SK-N-SH treated with all-trans-retinoic acid at 6 μM for 48 hours (cell line): ENCODE measurements at regions not wholly inside any gene's neighbourhood (a gene's known extent, or its start where the extent isn't known, plus 50 kb on each side); places are given as distances from the start of the nearest gene placed in this dataset.

Experiments used
- ATAC-seq: fragments of 200-7000 bp; cut with Tn5 transposase; 3 replicates; pipeline ENCODE4 v1.9.1; 2020; ENCODE audit warnings: mild to moderate bottlenecking, moderate library complexity
- ARNTL ChIP-seq: fragments of 450-650 bp; formaldehyde crosslinking; IDR thresholded peaks from 2 replicates; pipeline ENCODE4 v1.5.0; 2020; ENCODE audit warnings: low read depth, mild to moderate bottlenecking, moderate library complexity, borderline replicate concordance
- BACH2 ChIP-seq: fragments of 250-450 bp; sonication (Bioruptor Pico); IDR thresholded peaks from 2 replicates; pipeline ENCODE4 v1.9.0; 2021; ENCODE audit warnings: mild to moderate bottlenecking, borderline replicate concordance
- CREB5 ChIP-seq: fragments of 250-450 bp; sonication (Bioruptor Pico); IDR thresholded peaks from 2 replicates; pipeline ENCODE4 v1.5.1; 2020; ENCODE audit warnings: low read depth, mild to moderate bottlenecking, moderate library complexity
- CSDC2 ChIP-seq: fragments of 250-450 bp; sonication (Bioruptor Pico); IDR thresholded peaks from 2 replicates; pipeline ENCODE4 v1.5.0; 2020; ENCODE audit warnings: mild to moderate bottlenecking, moderate library complexity
- ESRRG ChIP-seq: fragments of 250-450 bp; sonication (Bioruptor Pico); IDR thresholded peaks from 2 replicates; pipeline ENCODE4 v1.6.1; 2021; ENCODE audit warnings: mild to moderate bottlenecking
- GLIS3 ChIP-seq: fragments of 250-450 bp; sonication (Bioruptor Pico); IDR thresholded peaks from 2 replicates; pipeline ENCODE4 v1.5.0; 2020; ENCODE audit warnings: mild to moderate bottlenecking, moderate library complexity
- ISL1 ChIP-seq: fragments of 250-450 bp; sonication (Bioruptor Pico); IDR thresholded peaks from 2 replicates; pipeline ENCODE4 v2.1.2; 2022; ENCODE audit warnings: mild to moderate bottlenecking, moderate library complexity
- OSR1 ChIP-seq: fragments of 250-450 bp; sonication (Bioruptor Pico); IDR thresholded peaks from 2 replicates; pipeline ENCODE4 v1.8.0; 2022; ENCODE audit warnings: moderate library complexity, mild to moderate bottlenecking, inconsistent platforms
- POU6F1 ChIP-seq: fragments of 250-450 bp; sonication (Bioruptor Pico); IDR thresholded peaks from 2 replicates; pipeline ENCODE4 v1.8.0; 2021; ENCODE audit warnings: low read depth, mild to moderate bottlenecking, moderate library complexity, borderline replicate concordance
- PPARA ChIP-seq: fragments of 250-450 bp; sonication (Bioruptor Pico); IDR thresholded peaks from 2 replicates; pipeline ENCODE4 v1.5.0; 2020; ENCODE audit warnings: mild to moderate bottlenecking, borderline replicate concordance
- SNAI2 ChIP-seq: fragments of 250-450 bp; sonication (Bioruptor Pico); IDR thresholded peaks from 2 replicates; pipeline ENCODE4 v1.5.0; 2020; ENCODE audit warnings: mild to moderate bottlenecking, moderate library complexity
- TCF4 ChIP-seq: fragments of 250-450 bp; sonication (Bioruptor Pico); IDR thresholded peaks from 2 replicates; pipeline ENCODE4 v1.8.0; 2021; ENCODE audit warnings: mild to moderate bottlenecking, moderate library complexity, borderline replicate concordance
- TSHZ2 ChIP-seq: fragments of 250-450 bp; sonication (Bioruptor Pico); IDR thresholded peaks from 2 replicates; pipeline ENCODE4 v1.5.0; 2020; ENCODE audit warnings: mild to moderate bottlenecking, moderate library complexity
- ZC3H10 ChIP-seq: fragments of 250-450 bp; sonication (Bioruptor Pico); IDR thresholded peaks from 2 replicates; pipeline ENCODE4 v1.5.1; 2021; ENCODE audit warnings: mild to moderate bottlenecking, moderate library complexity
- ZFP3 ChIP-seq: fragments of 250-450 bp; sonication (Bioruptor Pico); IDR thresholded peaks from 2 replicates; pipeline ENCODE4 v1.5.0; 2020; ENCODE audit warnings: mild to moderate bottlenecking, moderate library complexity
- ZFP30 ChIP-seq: fragments of 450-650 bp; formaldehyde crosslinking; IDR thresholded peaks from 2 replicates; pipeline ENCODE4 v1.5.0; 2022; ENCODE audit warnings: mild to moderate bottlenecking, moderate library complexity
- ZNF565 ChIP-seq: fragments of 450-650 bp; formaldehyde crosslinking; conservative IDR thresholded peaks from 2 replicates; pipeline ENCODE4 v1.5.0; 2020; ENCODE audit warnings: low read depth, mild to moderate bottlenecking, moderate library complexity
- ZNF70 ChIP-seq: fragments of 450-650 bp; formaldehyde crosslinking; IDR thresholded peaks from 2 replicates; pipeline ENCODE4 v1.5.0; 2020; ENCODE audit warnings: mild to moderate bottlenecking, moderate library complexity
- ZNF8 ChIP-seq: fragments of 450-650 bp; formaldehyde crosslinking; IDR thresholded peaks from 2 replicates; pipeline ENCODE4 v1.5.0; 2020; ENCODE audit warnings: mild to moderate bottlenecking, moderate library complexity
- TF ChIP-seq, protein P1 (sequence below): fragments of 250-450 bp; sonication (Bioruptor Pico); IDR thresholded peaks from 2 replicates; pipeline ENCODE4 v1.5.1; 2021; ENCODE audit warnings: mild to moderate bottlenecking, moderate library complexity
- TF ChIP-seq, protein P2 (sequence below): fragments of 250-450 bp; sonication (Bioruptor Pico); IDR thresholded peaks from 2 replicates; pipeline ENCODE4 v1.8.0; 2020; ENCODE audit warnings: mild to moderate bottlenecking, moderate library complexity, borderline replicate concordance

- no peak for TF ChIP-seq ZFP3
- TF ChIP-seq ZC3H10 (CRISPR knock-in tag) = no peak
- no peak for TF ChIP-seq ARNTL (CRISPR knock-in tag)
- TF ChIP-seq, protein P1, sequence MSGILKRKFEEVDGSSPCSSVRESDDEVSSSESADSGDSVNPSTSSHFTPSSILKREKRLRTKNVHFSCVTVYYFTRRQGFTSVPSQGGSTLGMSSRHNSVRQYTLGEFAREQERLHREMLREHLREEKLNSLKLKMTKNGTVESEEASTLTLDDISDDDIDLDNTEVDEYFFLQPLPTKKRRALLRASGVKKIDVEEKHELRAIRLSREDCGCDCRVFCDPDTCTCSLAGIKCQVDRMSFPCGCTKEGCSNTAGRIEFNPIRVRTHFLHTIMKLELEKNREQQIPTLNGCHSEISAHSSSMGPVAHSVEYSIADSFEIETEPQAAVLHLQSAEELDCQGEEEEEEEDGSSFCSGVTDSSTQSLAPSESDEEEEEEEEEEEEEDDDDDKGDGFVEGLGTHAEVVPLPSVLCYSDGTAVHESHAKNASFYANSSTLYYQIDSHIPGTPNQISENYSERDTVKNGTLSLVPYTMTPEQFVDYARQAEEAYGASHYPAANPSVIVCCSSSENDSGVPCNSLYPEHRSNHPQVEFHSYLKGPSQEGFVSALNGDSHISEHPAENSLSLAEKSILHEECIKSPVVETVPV (CRISPR knock-in tag) = no peak
- no peak for TF ChIP-seq BACH2 (CRISPR knock-in tag)
- no peak for TF ChIP-seq ZFP30 (CRISPR knock-in tag)
- TF ChIP-seq PPARA (CRISPR knock-in tag) = no peak
- no peak for TF ChIP-seq POU6F1 (CRISPR knock-in tag)
- no peak for TF ChIP-seq ZNF70 (CRISPR knock-in tag)
- TF ChIP-seq CREB5 (CRISPR knock-in tag) = no peak
- no peak for TF ChIP-seq ISL1 (CRISPR knock-in tag)
- no peak for ATAC-seq
Observed at GRCh38 chr10:78251016-78251385, 217.3 kb downstream of the RPS24 start.

- TF ChIP-seq ARNTL (CRISPR knock-in tag) (no peak), ZNF565 (CRISPR knock-in tag) (no peak), CREB5 (CRISPR knock-in tag) (no peak)
- TF ChIP-seq, protein P2, sequence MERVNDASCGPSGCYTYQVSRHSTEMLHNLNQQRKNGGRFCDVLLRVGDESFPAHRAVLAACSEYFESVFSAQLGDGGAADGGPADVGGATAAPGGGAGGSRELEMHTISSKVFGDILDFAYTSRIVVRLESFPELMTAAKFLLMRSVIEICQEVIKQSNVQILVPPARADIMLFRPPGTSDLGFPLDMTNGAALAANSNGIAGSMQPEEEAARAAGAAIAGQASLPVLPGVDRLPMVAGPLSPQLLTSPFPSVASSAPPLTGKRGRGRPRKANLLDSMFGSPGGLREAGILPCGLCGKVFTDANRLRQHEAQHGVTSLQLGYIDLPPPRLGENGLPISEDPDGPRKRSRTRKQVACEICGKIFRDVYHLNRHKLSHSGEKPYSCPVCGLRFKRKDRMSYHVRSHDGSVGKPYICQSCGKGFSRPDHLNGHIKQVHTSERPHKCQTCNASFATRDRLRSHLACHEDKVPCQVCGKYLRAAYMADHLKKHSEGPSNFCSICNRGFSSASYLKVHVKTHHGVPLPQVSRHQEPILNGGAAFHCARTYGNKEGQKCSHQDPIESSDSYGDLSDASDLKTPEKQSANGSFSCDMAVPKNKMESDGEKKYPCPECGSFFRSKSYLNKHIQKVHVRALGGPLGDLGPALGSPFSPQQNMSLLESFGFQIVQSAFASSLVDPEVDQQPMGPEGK (CRISPR knock-in tag) = no peak
- no peak for ATAC-seq
Observed at GRCh38 chr10:78252286-78252685, 218.6 kb downstream of the RPS24 start.

DNA sequence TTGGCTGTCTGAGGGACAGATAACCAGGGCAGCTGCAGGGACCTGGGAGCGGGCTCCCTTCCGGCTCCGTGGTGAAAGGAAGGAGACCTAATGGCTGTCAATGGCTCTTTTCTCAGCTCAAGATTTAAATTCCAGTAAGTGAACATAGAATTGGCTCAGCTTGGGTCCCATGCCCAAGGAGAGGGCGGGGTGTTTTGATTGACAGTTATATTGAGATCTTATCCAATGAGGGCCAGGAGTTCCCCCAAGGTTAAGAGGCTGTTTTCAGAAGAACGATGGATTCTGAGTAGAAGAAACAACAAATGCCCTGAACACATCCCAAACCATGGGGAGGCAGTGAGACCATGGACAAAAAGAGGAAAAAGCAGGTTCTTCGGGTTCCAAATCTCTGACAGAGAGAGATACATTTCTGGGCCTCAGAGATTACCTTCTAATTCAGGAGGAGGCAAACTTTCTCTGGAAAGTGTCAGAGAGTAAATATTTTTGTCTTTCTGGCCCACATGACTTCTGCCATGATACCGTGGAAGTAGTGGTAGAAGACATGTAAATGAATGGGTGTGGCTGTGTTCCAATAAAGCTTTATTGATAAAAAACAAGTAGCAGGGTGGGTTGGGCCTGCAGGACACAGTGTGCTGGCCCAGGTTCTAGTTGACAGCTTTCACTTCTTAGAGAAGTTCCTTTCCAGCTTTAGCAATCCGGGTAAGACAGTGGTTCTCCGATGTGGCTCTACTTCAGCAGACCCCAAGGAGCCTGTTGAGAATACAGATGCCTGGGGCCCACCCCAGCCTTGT, 219.6 kb downstream of the RPS24 start:
- no peak for ATAC-seq
- TF ChIP-seq TCF4 (CRISPR knock-in tag) = no peak
- no peak for TF ChIP-seq TSHZ2
- TF ChIP-seq POU6F1 (CRISPR knock-in tag) = no peak
- TF ChIP-seq, protein P2 (CRISPR knock-in tag) = no peak
- no peak for TF ChIP-seq ZNF565 (CRISPR knock-in tag)
- TF ChIP-seq SNAI2 (CRISPR knock-in tag) = no peak
- no peak for TF ChIP-seq ZNF8
- TF ChIP-seq CREB5 (CRISPR knock-in tag) = no peak
- no peak for TF ChIP-seq ZC3H10 (CRISPR knock-in tag)
- TF ChIP-seq ESRRG (CRISPR knock-in tag) = no peak
- no peak for TF ChIP-seq ISL1 (CRISPR knock-in tag)
- TF ChIP-seq GLIS3 (CRISPR knock-in tag) = no peak
- no peak for TF ChIP-seq OSR1
- no peak for TF ChIP-seq CSDC2 (CRISPR knock-in tag)
